ENCODE measurements at regions not wholly inside any gene's neighbourhood (a gene's known extent, or its start where the extent isn't known, plus 50 kb on each side); places are given as distances from the start of the nearest gene placed in this dataset.

DNA sequence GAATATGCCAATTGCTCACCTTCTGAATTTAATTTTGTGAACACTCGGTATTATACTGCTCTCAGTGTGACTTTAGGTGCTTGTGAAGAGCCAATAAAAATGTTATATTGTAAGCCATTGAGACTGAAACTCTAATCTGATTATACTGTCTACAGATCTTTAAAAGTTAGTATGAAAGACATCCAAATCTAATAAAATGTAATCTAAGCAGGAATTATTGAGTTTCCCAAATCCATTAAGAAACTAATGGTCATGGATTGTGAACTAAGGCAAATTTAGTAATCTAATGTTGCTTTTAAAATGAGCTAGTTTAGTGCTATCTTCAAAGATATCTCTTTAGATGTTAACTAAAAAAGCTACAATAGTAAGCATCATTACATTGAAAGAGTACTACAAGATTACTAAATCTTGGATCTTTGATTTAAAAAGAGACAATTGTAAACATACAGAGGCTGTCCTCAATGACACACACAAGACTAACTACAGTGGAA, 1132.4 kb upstream of the B3GALT2 start:
- TF ChIP-seq, protein P1, sequence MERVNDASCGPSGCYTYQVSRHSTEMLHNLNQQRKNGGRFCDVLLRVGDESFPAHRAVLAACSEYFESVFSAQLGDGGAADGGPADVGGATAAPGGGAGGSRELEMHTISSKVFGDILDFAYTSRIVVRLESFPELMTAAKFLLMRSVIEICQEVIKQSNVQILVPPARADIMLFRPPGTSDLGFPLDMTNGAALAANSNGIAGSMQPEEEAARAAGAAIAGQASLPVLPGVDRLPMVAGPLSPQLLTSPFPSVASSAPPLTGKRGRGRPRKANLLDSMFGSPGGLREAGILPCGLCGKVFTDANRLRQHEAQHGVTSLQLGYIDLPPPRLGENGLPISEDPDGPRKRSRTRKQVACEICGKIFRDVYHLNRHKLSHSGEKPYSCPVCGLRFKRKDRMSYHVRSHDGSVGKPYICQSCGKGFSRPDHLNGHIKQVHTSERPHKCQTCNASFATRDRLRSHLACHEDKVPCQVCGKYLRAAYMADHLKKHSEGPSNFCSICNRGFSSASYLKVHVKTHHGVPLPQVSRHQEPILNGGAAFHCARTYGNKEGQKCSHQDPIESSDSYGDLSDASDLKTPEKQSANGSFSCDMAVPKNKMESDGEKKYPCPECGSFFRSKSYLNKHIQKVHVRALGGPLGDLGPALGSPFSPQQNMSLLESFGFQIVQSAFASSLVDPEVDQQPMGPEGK (CRISPR knock-in tag; IDR thresholded peaks at IDR 0.05; ENCODE audit: borderline replicate concordance), result no peak
- TF ChIP-seq CREB5 (CRISPR knock-in tag; IDR thresholded peaks at IDR 0.05; ENCODE audit: low read depth) (no peak), SNAI2 (CRISPR knock-in tag; IDR thresholded peaks at IDR 0.05) (no peak)
